Left ventricle myocardium inferior (tissue), 1 donor: ENCODE measurements at regions not wholly inside any gene's neighbourhood (a gene's known extent, or its start where the extent isn't known, plus 50 kb on each side); places are given as distances from the start of the nearest gene placed in this dataset.

ENCODE experiments used
- DNase-seq: peaks from one replicate; pipeline ENCODE4 v3.0.0-alpha.2; 2020
- H3K27ac ChIP-seq: fragments of 200-600 bp; replicated peaks from 2 replicates; pipeline ENCODE4 v1.8.0; 2021
- H3K27me3 ChIP-seq: fragments of 200-600 bp; 2 replicates; pipeline ENCODE4 v1.8.0; 2021; ENCODE audit warnings: low read depth
- H3K36me3 ChIP-seq: fragments of 200-600 bp; 2 replicates; pipeline ENCODE4 v1.8.0; 2021
- H3K4me1 ChIP-seq: fragments of 200-600 bp; 2 replicates; pipeline ENCODE4 v1.8.0; 2021
- H3K4me3 ChIP-seq: fragments of 200-600 bp; 2 replicates; pipeline ENCODE4 v1.8.0; 2021; ENCODE audit warnings: mild to moderate bottlenecking, moderate library complexity
- H3K9me3 ChIP-seq: fragments of 200-600 bp; replicated peaks from 2 replicates; pipeline ENCODE4 v1.8.0; 2021
- intact Hi-C: fragments of 100-400 bp; cut with micrococcal nuclease; formaldehyde crosslinking; loops from one replicate; pipeline ENCODE4 v1.11.0; 2022
- TF ChIP-seq, protein P1 (sequence below): fragments of 200-600 bp; IDR thresholded peaks from 2 replicates; pipeline ENCODE4 v1.8.0; 2021; ENCODE audit warnings: antibody characterized with exemption, mild to moderate bottlenecking, borderline replicate concordance
- donor health status: DM: no; HTN: yes; CAD: no; lungs with severe emphysema.

DNA sequence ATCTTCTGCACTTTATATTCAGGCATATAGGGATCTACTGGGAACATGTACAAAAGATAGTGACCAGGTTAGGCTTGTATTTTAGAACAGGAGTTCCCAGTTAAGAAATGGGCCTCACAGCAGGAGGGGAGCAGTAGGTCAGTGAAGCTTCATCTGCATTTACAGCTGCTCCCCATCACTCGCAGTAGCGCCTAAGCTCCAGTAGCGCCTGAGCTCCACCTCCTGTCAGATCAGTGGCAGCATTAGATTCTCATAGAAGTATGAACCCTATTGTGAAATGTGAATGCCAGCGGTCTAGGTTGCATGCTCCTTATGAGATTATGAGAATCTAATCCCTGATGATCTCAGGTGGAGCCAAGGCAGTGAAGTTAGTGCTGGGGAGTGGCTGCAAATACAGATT lies 224.4 kb upstream of the CYRIA start:
- intact Hi-C loops = no loop called here
- DNase-seq = no peak

DNA sequence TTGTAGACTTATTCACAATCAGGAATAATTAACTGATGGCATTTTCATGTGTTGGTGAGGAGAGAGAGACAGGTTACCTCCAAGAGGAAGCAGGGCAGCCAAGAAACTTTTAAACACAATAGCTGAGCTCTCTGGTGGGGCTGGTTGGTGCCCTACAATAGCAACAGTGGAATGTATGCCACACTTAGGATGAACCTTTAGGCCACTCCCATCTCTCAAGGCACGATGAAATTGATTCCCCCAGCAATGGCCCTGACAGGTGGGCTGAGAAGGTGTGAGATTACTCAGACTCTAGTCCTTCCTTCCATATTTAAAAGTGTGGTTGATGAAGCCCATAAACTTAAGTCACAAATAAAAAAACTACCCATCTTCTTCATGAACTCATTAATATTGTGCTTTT lies 219.4 kb upstream of the CYRIA start:
- DNase-seq = no peak
- peaks cover 17% of the 10 kb centered on the region for H3K27me3 ChIP-seq
- H3K36me3 ChIP-seq = no peaks in the 10 kb centered on the region
- no peaks in the 10 kb centered on the region for H3K4me1 ChIP-seq
- no peaks in the 10 kb centered on the region for H3K9me3 ChIP-seq
- no peak overlapping the region for H3K27ac ChIP-seq
- intact Hi-C loops = no loop called here
- no peak overlapping the region for H3K4me3 ChIP-seq
- TF ChIP-seq, protein P1, sequence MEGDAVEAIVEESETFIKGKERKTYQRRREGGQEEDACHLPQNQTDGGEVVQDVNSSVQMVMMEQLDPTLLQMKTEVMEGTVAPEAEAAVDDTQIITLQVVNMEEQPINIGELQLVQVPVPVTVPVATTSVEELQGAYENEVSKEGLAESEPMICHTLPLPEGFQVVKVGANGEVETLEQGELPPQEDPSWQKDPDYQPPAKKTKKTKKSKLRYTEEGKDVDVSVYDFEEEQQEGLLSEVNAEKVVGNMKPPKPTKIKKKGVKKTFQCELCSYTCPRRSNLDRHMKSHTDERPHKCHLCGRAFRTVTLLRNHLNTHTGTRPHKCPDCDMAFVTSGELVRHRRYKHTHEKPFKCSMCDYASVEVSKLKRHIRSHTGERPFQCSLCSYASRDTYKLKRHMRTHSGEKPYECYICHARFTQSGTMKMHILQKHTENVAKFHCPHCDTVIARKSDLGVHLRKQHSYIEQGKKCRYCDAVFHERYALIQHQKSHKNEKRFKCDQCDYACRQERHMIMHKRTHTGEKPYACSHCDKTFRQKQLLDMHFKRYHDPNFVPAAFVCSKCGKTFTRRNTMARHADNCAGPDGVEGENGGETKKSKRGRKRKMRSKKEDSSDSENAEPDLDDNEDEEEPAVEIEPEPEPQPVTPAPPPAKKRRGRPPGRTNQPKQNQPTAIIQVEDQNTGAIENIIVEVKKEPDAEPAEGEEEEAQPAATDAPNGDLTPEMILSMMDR = no peak

More for the DNA sequence above, 224.4 kb upstream of the CYRIA start:
- no peak overlapping the region for H3K4me3 ChIP-seq
- TF ChIP-seq, protein P1 = no peak
- H3K27me3 ChIP-seq = peaks cover 13% of the 10 kb centered on the region
- H3K36me3 ChIP-seq = no peaks in the 10 kb centered on the region
- H3K9me3 ChIP-seq = no peaks in the 10 kb centered on the region
- no peak overlapping the region for H3K27ac ChIP-seq
- H3K4me1 ChIP-seq = no peaks in the 10 kb centered on the region

DNA sequence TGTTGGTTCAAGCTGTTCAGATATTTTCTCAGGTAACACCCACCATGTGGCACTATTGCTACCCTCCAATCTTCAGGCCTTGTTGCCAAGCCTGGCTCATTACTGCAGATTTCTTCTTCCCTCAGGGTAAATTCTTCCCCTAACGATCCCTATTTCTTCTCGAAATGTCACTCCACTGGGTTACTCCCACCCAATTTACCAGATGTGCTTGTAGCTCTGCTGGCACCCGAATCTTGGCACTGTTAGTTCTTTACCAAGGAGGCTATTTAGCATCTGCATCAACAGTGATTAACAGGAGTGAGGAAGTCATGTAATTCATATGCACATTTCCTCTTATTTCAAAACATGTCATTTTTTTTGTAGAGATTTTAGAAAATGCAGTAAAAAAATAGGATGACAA lies 217.1 kb upstream of the CYRIA start:
- DNase-seq = no peak
- intact Hi-C loops = no loop called here
- H3K27me3 ChIP-seq = peaks cover 17% of the 10 kb centered on the region
- no peak overlapping the region for H3K4me3 ChIP-seq
- no peaks in the 10 kb centered on the region for H3K36me3 ChIP-seq
- no peaks in the 10 kb centered on the region for H3K9me3 ChIP-seq
- TF ChIP-seq, protein P1 = no peak
- no peak overlapping the region for H3K27ac ChIP-seq
- H3K4me1 ChIP-seq = no peaks in the 10 kb centered on the region

DNA sequence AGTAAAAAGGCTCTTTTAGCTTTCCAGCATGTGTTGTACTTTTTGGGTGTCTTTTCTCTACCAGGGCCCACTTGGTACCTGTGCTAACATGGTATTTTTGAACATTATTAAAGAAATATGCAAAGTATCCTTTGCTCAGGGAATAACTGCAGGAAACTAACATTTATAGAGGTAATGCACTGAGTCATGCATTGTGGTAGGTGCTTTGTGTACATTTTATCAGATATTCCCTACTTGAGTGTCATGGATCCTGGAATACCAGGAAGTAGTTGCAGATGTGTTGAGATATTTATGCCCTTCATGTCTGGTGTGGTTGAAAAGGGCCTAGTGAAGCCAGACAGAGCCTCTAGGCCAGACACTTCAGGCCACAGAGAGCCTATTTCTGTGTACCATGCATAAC lies 215.5 kb upstream of the CYRIA start:
- Histone ChIP-seq H3K27ac (no peak overlapping the region), H3K4me1 (no peaks in the 10 kb centered on the region), H3K27me3 (peaks cover 14% of the 10 kb centered on the region), H3K4me3 (no peak overlapping the region), H3K36me3 (no peaks in the 10 kb centered on the region), H3K9me3 (no peaks in the 10 kb centered on the region)
- intact Hi-C loops = no loop called here
- TF ChIP-seq, protein P1 = no peak
- no peak for DNase-seq

DNA sequence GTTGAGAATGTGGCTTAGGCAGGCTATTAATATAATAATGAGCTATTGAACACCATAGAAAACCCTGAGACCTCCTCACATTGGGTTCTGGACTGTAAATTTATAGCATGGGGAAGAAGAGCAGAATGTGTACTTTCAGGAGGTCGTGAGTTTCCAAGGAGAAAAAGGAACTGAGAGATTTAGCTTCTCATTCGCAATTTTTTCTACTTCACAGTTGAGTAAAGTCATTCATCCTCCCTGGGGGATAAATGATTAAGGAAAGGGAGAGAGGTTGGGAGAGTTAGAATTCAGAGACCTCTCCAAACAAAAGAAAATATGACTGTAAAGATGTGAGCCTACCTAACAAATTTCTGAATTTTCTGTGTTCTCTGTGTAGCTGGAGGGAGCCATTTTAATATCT lies 205.8 kb upstream of the CYRIA start:
- no peak overlapping the region for H3K27ac ChIP-seq
- H3K4me1 ChIP-seq = no peaks in the 10 kb centered on the region
- intact Hi-C loops = no loop called here
- H3K9me3 ChIP-seq = peaks cover 5% of the 10 kb centered on the region
- TF ChIP-seq, protein P1 = no peak
- H3K4me3 ChIP-seq = no peak overlapping the region
- no peaks in the 10 kb centered on the region for H3K27me3 ChIP-seq
- H3K36me3 ChIP-seq = no peaks in the 10 kb centered on the region
- no peak for DNase-seq
